ENCODE measurements at regions not wholly inside any gene's neighbourhood (a gene's known extent, or its start where the extent isn't known, plus 50 kb on each side); places are given as distances from the start of the nearest gene placed in this dataset.

DNA sequence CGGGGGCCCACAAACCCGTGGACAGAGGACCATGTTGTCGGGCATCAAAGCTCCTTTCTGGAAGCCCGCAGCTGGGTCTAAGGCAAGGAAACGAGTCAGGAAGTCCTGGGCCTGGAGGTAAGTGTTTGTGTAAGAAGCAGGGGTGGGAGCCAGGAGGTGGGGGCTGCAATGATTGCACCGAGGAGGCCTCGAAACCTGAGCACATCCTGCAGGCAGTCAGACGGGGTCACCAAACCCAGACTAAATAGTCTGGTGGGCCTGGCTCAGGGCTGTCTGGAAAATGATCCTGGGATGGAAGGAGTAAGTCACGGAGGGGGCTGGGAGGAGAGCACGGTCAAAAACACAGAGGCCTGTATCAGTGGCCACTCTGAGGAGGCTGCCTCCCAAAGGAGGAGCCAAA is 539.2 kb downstream of the MN1 start:
- DNase-seq (ENCODE audit: low read depth, low spot score): no peak
- Mint-ChIP-seq H3K4me1 (peaks cover 28% of the 10 kb centered on the region), H3K4me3 (no peak overlapping the region), H3K27ac (ENCODE audit: unreplicated experiment) (peak overlapping the region; percentile 17), H3K36me3 (ENCODE audit: low read depth) (no peaks in the 10 kb centered on the region), H3K27me3 (ENCODE audit: low read depth) (no peaks in the 10 kb centered on the region), H3K9me3 (no peaks in the 10 kb centered on the region)
- no peak for TF ChIP-seq CTCF (conservative IDR thresholded peaks at IDR 0.05)

- Mint-ChIP-seq H3K27me3 (ENCODE audit: low read depth) (no peaks in the 10 kb centered on the region), H3K9me3 (no peaks in the 10 kb centered on the region), H3K4me1 (peaks cover 35% of the 10 kb centered on the region), H3K4me3 (no peak overlapping the region), H3K36me3 (ENCODE audit: low read depth) (no peaks in the 10 kb centered on the region), H3K27ac (ENCODE audit: unreplicated experiment) (no peak overlapping the region)
- no peak for DNase-seq (ENCODE audit: low read depth, low spot score)
- no peak for TF ChIP-seq CTCF (conservative IDR thresholded peaks at IDR 0.05)
Measured at GRCh38 chr22:27264184-27264583, 537.4 kb downstream of the MN1 start.

DNA sequence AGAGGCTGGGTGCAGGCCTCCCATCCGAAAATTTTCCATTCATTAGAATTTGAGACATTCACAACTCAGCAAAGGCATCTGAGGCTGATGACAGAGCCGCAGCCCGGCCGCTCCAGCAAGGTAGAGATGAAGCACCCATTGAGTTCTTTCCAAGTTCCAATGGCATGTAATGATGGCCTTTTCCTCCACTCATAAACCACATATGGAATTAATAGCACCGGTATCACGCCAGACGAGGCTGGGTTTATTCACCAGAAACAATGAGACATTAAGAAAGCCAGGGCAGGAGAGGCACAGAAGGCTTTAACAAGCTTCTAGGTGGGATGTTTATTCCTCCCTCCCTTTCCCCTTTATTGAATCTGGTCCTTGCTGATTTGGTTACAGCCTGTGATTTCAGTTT is 534.4 kb downstream of the MN1 start:
- no peak overlapping the region for H3K4me3 Mint-ChIP-seq
- DNase-seq (ENCODE audit: low read depth, low spot score): no peak
- peaks cover 3% of the 10 kb centered on the region for H3K27me3 Mint-ChIP-seq (ENCODE audit: low read depth)
- peaks cover 27% of the 10 kb centered on the region for H3K4me1 Mint-ChIP-seq
- no peak for TF ChIP-seq CTCF (conservative IDR thresholded peaks at IDR 0.05)
- H3K9me3 Mint-ChIP-seq: no peaks in the 10 kb centered on the region
- H3K27ac Mint-ChIP-seq (ENCODE audit: unreplicated experiment): no peak overlapping the region
- H3K36me3 Mint-ChIP-seq (ENCODE audit: low read depth): no peaks in the 10 kb centered on the region

- Mint-ChIP-seq H3K27ac (ENCODE audit: unreplicated experiment) (no peak overlapping the region), H3K27me3 (ENCODE audit: low read depth) (peaks cover 3% of the 10 kb centered on the region), H3K4me3 (peak overlapping the region; percentile 52), H3K4me1 (peaks cover 47% of the 10 kb centered on the region), H3K36me3 (ENCODE audit: low read depth) (no peaks in the 10 kb centered on the region), H3K9me3 (no peaks in the 10 kb centered on the region)
- TF ChIP-seq CTCF (conservative IDR thresholded peaks at IDR 0.05): no peak
- no peak for DNase-seq (ENCODE audit: low read depth, low spot score)
Measured at GRCh38 chr22:27269751-27270543, 531.6 kb downstream of the MN1 start.

DNA sequence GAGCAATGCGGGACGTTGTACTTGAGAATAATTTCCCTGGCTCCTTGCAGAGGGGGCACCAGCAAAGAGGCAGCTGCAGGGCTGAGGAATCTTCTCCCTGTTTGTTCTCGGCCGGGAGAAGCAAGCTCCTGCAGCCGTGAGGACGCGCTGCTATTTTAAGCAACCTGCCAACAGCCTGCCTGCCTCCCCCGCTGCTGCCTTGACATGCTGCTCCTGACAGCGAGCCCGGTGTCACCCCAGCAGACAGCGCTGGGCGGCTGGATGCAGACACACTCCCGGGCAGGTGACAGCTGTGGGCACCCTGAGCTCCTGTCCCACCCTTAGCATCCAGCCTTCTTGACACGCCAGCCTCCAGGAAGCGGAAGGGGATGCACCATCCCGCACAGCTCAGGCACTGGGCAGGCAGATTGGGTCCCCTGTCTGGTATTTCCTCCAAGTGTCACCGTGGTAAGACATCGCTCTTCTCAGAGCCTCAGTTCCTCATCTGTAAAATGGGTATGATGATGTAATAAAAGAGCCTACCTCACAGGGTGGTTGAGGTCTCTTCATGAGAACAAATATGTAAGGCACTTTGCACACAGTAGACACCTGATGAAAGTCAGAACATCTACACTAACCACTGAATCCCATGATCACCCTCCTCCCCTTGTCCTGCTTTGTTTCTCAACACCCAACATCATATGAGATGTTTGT is 530.6 kb downstream of the MN1 start:
- no peak overlapping the region for H3K27ac Mint-ChIP-seq (ENCODE audit: unreplicated experiment)
- peaks cover 47% of the 10 kb centered on the region for H3K4me1 Mint-ChIP-seq
- peaks cover 3% of the 10 kb centered on the region for H3K27me3 Mint-ChIP-seq (ENCODE audit: low read depth)
- no peaks in the 10 kb centered on the region for H3K36me3 Mint-ChIP-seq (ENCODE audit: low read depth)
- DNase-seq (ENCODE audit: low read depth, low spot score): no peak
- no peak for TF ChIP-seq CTCF (conservative IDR thresholded peaks at IDR 0.05)
- no peaks in the 10 kb centered on the region for H3K9me3 Mint-ChIP-seq
- H3K4me3 Mint-ChIP-seq: no peak overlapping the region
